Activated CD4-positive, alpha-beta T cell treated with anti-CD3 and anti-CD28 coated beads for 4 hours (primary cell): ENCODE measurements at regions not wholly inside any gene's neighbourhood (a gene's known extent, or its start where the extent isn't known, plus 50 kb on each side); places are given as distances from the start of the nearest gene placed in this dataset.

ENCODE experiments used
- DNase-seq, 2 donors: peaks; one replicate each; pipeline ENCODE4 v3.0.0-alpha.2; 2020

DNA sequence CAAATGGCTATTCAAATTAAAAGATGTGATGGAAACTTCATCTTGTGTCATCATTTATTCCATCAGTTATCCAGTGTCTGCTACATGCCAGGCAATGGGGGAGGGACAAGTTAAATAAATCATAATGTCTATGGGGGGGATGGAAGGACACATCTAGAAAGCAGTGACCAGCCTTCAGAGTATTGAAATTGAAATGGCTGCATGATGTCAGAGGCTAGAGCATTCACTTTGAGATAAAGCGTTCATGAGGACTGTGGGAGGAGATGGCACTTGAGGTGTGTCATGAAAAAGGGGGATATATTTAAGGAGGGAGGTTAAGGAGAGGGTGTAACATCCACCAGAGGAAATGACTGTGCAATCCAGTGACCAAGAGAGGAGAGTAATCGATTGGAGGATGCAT is 50.6 kb downstream of the SLIT2 start:
- DNase-seq = no peak

GRCh38 chr4:20305976-20306375 is 54.3 kb downstream of the SLIT2 start:
- DNase-seq = no peak

DNA sequence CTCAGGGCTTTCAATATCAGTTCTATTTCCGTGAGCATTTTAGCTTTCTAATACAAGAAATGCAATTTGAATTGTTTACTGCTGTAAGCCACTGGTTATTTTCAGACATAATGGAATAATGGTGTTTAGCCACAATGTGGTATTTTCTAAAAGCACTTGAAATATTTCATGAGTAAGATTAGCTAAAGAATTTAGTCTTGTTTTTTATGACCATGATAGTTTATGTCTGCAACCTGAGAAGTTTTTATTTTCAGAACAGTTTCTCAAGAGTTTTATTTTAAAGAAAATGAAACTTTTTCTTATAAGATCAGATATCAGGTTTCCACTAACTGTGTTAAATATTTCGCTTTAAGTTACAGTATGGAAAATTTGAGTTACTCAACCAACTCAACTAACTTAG is 60.2 kb downstream of the SLIT2 start:
- no peak for DNase-seq

DNA sequence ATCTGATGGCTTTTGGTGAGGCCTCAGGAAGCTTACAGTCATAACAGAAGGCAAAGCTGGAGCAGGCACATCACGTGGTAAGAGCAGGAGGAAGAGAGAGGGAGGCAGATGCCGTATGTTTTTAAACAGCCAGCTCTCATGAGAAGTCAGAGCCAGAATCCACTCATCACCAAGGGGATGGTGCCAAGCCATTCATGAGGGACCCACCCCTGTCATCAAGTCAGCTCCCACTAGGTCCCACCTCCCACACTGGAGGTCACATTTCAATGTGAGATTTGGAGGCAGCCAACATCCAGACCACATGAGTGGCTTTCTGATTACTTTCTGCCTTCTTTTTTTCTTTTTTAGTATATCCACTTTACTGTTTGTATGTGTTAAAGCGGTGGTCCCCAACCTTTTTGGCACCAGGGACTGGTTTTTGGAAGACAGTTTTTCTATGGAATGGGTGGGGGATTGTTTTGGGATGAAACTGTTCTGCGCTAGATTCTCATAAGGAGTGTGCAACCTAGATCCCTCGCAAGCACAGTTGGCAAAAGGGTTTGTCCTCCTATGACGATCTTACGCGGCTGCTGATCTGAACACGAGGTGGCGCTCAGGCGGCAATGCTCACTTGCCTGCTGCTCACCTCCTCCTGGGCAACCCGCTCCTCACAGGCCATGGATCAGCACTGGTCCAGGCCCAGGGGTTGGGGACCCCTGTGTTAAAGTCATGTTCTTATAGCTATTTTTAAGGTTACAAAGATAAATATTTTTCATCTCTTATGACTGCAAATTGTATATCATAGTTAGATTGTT is 61.7 kb downstream of the SLIT2 start:
- no peak for DNase-seq

GRCh38 chr4:20317424-20317985 is 65.8 kb downstream of the SLIT2 start:
- no peak for DNase-seq

GRCh38 chr4:20318001-20318908 is 66.5 kb downstream of the SLIT2 start:
- DNase-seq = no peak

DNA sequence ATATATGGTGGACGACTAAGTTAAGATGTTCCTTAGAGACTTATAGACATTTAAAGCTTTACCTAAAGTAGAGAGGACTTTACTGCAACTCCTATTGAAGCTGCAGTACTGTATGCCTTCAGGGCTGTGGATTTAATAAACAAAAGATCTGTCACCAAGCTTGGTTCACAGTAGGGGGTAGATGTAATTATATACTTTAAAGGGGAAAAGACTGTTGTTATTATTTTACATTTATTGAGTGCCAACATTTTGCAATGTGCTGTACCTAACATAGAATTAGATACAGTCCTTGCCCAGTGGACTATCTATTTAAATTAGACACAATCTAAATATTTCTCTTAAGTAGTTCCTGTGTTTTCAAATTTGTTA is 67.2 kb downstream of the SLIT2 start:
- no peak for DNase-seq

- no peak for DNase-seq
Observed at GRCh38 chr4:20319825-20320612, 68.3 kb downstream of the SLIT2 start.

DNA sequence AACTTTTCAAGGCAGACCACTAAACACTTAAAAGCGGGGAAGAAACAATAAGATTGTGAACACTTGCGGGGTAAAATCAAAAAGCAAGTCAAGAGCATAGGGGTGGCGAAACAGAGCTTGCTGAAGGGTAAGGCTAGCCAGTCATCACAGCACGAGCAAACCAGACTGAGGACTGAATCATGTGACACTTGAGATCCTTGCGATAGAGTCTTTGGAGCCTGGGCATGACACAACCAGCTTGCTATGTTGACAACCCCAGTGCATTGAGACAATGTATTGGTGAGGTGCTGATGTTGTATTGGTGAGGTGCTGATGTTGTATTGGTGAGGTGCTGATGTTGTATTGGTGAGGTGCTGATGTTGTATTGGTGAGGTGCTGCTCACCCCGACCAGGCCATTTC is 72.3 kb downstream of the SLIT2 start:
- no peak for DNase-seq

- no peak for DNase-seq
Observed at GRCh38 chr4:20326460-20326859, 74.8 kb downstream of the SLIT2 start.

GRCh38 chr4:20326977-20327376 is 75.3 kb downstream of the SLIT2 start:
- DNase-seq = no peak

- no peak for DNase-seq
Observed at GRCh38 chr4:20327808-20328207, 76.1 kb downstream of the SLIT2 start.

- no peak for DNase-seq
Observed at GRCh38 chr4:20331642-20332041, 79.9 kb downstream of the SLIT2 start.

- DNase-seq = no peak
Observed at GRCh38 chr4:20333141-20333715, 81.5 kb downstream of the SLIT2 start.

- DNase-seq = no peak
Observed at GRCh38 chr4:20337261-20337664, 85.6 kb downstream of the SLIT2 start.

DNA sequence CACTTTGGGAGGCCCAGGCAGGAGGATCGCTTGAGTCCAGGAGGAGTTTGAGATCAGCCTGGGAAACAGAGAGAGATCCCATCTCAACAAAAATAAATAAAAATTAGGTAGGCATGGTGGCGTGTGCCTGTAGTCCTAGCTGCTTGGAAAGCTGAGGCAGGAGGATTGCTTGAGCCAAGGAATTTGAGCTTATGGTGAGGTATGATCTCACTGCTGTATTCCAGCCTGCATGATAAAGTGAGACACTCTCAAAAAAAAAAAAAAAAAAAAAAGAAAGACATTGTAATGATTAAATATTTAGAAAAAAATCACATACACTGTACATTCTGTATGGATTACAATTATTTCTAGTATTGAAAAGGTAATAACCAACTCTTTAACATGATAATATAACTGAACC is 87.1 kb downstream of the SLIT2 start:
- no peak for DNase-seq

- no peak for DNase-seq
Observed at GRCh38 chr4:20341134-20341738, 89.5 kb downstream of the SLIT2 start.

GRCh38 chr4:20347531-20347930 is 95.8 kb downstream of the SLIT2 start:
- DNase-seq = no peak

DNA sequence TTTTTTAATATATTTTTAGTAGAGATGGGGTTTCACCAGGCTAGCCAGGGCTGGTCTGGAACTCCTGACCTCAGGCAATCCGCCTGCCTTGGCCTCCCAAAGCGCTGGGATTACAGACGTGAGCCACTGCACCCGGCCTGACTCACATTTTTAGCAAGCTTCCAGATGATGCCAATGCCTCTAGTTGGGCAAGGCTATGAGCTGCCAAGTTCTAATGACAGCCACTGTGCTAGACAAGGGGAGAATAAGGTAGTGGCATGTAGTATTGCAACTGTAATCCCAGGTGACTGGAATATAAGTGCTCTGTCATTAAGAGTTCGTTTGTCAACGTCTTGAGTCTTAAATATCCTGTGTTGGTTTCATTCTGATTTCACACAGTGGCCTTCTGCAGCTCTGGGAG is 96.7 kb downstream of the SLIT2 start:
- no peak for DNase-seq

GRCh38 chr4:20351360-20352162 is 99.9 kb downstream of the SLIT2 start:
- no peak for DNase-seq

DNA sequence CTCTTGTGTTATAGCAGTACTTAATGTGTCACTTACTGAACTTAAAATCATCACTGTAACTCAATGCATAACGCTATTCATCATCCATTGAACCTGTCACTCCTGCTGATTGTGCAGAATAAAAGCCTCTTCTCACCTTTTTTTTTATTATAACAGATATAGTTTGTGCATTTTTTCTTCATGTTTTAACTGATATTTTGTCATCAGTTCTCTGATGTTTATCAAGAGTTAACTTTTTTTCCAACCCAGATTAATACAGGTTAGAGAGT is 100.4 kb downstream of the SLIT2 start:
- no peak for DNase-seq

GRCh38 chr4:20353646-20354045 is 101.9 kb downstream of the SLIT2 start:
- no peak for DNase-seq
